DOHH2 (cell line): ENCODE measurements at regions not wholly inside any gene's neighbourhood (a gene's known extent, or its start where the extent isn't known, plus 50 kb on each side); places are given as distances from the start of the nearest gene placed in this dataset.

Experiments
- H3F3A ChIP-seq: fragments of 200-600 bp; sonication (generic), shearing (Covaris generic); 2 replicates; pipeline ENCODE4 v1.6.0; 2016; ENCODE audit warnings: antibody characterized with exemption, mild to moderate bottlenecking; ENCODE audit not compliant: control insufficient read depth, insufficient read depth
- H3K27ac ChIP-seq: fragments of 200-600 bp; sonication (generic); 2 replicates; pipeline ENCODE4 v1.5.1; 2014; ENCODE audit warnings: low read depth, mild to moderate bottlenecking, low read length, moderate library complexity
- H3K27me3 ChIP-seq: fragments of 200-600 bp; sonication (generic); 2 replicates; pipeline ENCODE4 v1.6.1; 2014; ENCODE audit warnings: mild to moderate bottlenecking, low read length, mixed read lengths; ENCODE audit not compliant: control insufficient read depth
- H3K36me3 ChIP-seq: fragments of 200-600 bp; sonication (generic); 2 replicates; pipeline ENCODE4 v1.6.1; 2014; ENCODE audit warnings: mild to moderate bottlenecking, low read length, moderate library complexity, mixed read lengths; ENCODE audit not compliant: control insufficient read depth
- H3K4me1 ChIP-seq: fragments of 200-600 bp; sonication (generic); 2 replicates; pipeline ENCODE4 v1.6.1; 2014; ENCODE audit warnings: mild to moderate bottlenecking, low read length, mixed read lengths; ENCODE audit not compliant: control insufficient read depth
- H3K4me2 ChIP-seq: fragments of 200-600 bp; sonication (generic); 2 replicates; pipeline ENCODE4 v1.6.0; 2014; ENCODE audit warnings: mild to moderate bottlenecking, low read length, moderate library complexity
- H3K4me3 ChIP-seq: fragments of 200-600 bp; sonication (generic); 2 replicates; pipeline ENCODE4 v1.5.1; 2014; ENCODE audit warnings: mild to moderate bottlenecking, low read length, mixed read lengths
- H3K79me2 ChIP-seq: fragments of 200-600 bp; sonication (generic); 2 replicates; pipeline ENCODE4 v1.6.1; 2014; ENCODE audit warnings: mild to moderate bottlenecking, low read length, mixed read lengths; ENCODE audit not compliant: control insufficient read depth
- H3K9me2 ChIP-seq: fragments of 200-600 bp; sonication (generic); replicated peaks from 2 replicates; pipeline ENCODE4 v1.6.1; 2014; ENCODE audit warnings: mild to moderate bottlenecking, low read length, mixed read lengths; ENCODE audit not compliant: control insufficient read depth
- H3K9me3 ChIP-seq: fragments of 200-600 bp; sonication (generic); 2 replicates; pipeline ENCODE4 v1.6.1; 2014; ENCODE audit warnings: antibody characterized with exemption, low read length, mixed read lengths; ENCODE audit not compliant: control insufficient read depth, insufficient read depth
- H4K20me1 ChIP-seq: fragments of 200-600 bp; sonication (generic); 2 replicates; pipeline ENCODE4 v1.6.0; 2014; ENCODE audit warnings: low read depth, mild to moderate bottlenecking, antibody characterized with exemption, low read length, moderate library complexity; ENCODE audit not compliant: control insufficient read depth, insufficient read depth
- EZH2phosphoT487 ChIP-seq: fragments of 200-600 bp; sonication (generic); IDR thresholded peaks from 2 replicates; pipeline ENCODE4 v1.6.1; 2017; ENCODE audit warnings: borderline replicate concordance, mild to moderate bottlenecking, antibody characterized with exemption, low read length, moderate library complexity, mixed read lengths
- TF ChIP-seq, protein P1 (sequence below): fragments of 200-600 bp; sonication (generic); IDR thresholded peaks from one replicate; pipeline ENCODE4 v1.5.1; 2014; ENCODE audit warnings: antibody characterized with exemption, mild to moderate bottlenecking, low read depth, low read length; ENCODE audit not compliant: poor library complexity, severe bottlenecking

DNA sequence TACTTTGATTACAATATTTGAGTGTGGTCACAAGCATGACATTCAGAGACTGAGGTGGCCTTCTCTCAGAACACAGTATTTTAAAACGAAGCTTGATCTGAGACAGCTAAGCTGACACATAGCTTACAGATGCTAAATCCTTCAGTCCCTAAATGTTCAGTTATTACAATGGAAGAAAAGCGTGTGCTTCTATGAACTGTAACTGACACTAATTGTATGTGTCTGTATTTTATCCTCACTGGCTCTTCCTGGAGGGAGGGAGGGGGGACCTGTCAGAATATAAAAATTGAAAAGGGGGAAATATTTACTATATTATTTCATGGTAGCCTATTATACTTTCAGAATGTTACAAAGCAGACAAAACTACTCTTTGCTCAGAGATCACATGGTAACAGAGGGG lies 340.2 kb downstream of the FIGN start:
- H4K20me1 ChIP-seq: no peaks in the 10 kb centered on the region
- no peaks in the 10 kb centered on the region for H3K9me2 ChIP-seq
- no peaks in the 10 kb centered on the region for H3F3A ChIP-seq
- H3K4me2 ChIP-seq: no peak overlapping the region
- H3K36me3 ChIP-seq: no peaks in the 10 kb centered on the region
- no peaks in the 10 kb centered on the region for H3K27me3 ChIP-seq
- H3K27ac ChIP-seq: no peak overlapping the region
- no peak for TF ChIP-seq EZH2phosphoT487
- TF ChIP-seq, protein P1, sequence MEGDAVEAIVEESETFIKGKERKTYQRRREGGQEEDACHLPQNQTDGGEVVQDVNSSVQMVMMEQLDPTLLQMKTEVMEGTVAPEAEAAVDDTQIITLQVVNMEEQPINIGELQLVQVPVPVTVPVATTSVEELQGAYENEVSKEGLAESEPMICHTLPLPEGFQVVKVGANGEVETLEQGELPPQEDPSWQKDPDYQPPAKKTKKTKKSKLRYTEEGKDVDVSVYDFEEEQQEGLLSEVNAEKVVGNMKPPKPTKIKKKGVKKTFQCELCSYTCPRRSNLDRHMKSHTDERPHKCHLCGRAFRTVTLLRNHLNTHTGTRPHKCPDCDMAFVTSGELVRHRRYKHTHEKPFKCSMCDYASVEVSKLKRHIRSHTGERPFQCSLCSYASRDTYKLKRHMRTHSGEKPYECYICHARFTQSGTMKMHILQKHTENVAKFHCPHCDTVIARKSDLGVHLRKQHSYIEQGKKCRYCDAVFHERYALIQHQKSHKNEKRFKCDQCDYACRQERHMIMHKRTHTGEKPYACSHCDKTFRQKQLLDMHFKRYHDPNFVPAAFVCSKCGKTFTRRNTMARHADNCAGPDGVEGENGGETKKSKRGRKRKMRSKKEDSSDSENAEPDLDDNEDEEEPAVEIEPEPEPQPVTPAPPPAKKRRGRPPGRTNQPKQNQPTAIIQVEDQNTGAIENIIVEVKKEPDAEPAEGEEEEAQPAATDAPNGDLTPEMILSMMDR: no peak
- H3K79me2 ChIP-seq: no peaks in the 10 kb centered on the region
- H3K4me1 ChIP-seq: no peaks in the 10 kb centered on the region
- no peaks in the 10 kb centered on the region for H3K9me3 ChIP-seq
- no peak overlapping the region for H3K4me3 ChIP-seq

DNA sequence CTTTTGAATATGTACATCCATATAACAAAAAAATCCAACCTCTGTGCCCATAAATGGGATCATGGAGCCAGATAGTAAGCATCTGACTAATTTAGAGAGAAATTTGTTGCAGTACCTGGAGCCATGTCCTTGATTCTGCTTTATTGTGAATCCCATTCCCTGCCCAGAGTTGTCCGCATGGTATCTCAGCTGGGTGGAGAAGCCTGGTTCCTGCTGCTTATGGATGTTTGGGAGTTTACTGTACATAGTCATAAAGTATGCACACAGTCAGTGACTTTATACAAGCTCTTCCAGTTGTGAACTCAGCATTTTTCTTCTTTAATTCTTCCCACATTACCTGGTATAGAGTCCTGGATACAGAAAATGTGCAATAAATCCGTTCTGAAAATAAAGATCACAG lies 346.0 kb downstream of the FIGN start:
- H3K9me3 ChIP-seq: no peaks in the 10 kb centered on the region

DNA sequence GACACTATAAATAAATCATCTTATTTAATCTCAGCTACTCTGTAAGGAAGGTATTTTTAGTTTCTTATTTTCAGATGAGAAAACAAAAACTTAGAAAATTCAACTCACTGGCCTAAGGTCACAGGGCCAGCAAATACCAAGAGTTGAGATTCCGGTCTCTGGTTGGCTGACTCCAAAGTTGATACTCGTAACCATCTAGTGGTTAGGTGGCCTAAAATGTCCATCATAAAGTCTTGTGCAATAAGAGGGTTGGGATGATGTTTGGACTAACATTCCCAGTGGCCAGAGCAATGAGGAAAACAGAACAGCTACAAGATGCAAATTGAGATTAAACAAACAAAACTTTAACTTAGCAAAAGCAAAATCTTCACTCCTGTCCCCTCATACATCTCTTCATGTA lies 360.3 kb downstream of the FIGN start:
- no peak overlapping the region for H3K27ac ChIP-seq
- no peaks in the 10 kb centered on the region for H3K9me2 ChIP-seq
- TF ChIP-seq, protein P1: no peak
- no peaks in the 10 kb centered on the region for H3F3A ChIP-seq
- H3K79me2 ChIP-seq: no peaks in the 10 kb centered on the region
- H3K4me2 ChIP-seq: no peak overlapping the region
- H3K9me3 ChIP-seq: no peaks in the 10 kb centered on the region
- no peaks in the 10 kb centered on the region for H3K36me3 ChIP-seq
- H3K4me3 ChIP-seq: no peak overlapping the region
- H4K20me1 ChIP-seq: no peaks in the 10 kb centered on the region
- no peaks in the 10 kb centered on the region for H3K27me3 ChIP-seq
- H3K4me1 ChIP-seq: no peaks in the 10 kb centered on the region

More for the DNA sequence above, 346.0 kb downstream of the FIGN start:
- H3K9me2 ChIP-seq: no peaks in the 10 kb centered on the region
- H3K4me3 ChIP-seq: no peak overlapping the region
- no peak overlapping the region for H3K27ac ChIP-seq
- no peaks in the 10 kb centered on the region for H3K36me3 ChIP-seq
- no peaks in the 10 kb centered on the region for H3K27me3 ChIP-seq
- H4K20me1 ChIP-seq: no peaks in the 10 kb centered on the region
- no peak overlapping the region for H3K4me2 ChIP-seq
- H3F3A ChIP-seq: no peaks in the 10 kb centered on the region
- no peaks in the 10 kb centered on the region for H3K4me1 ChIP-seq
- no peaks in the 10 kb centered on the region for H3K79me2 ChIP-seq
- TF ChIP-seq, protein P1: no peak
- no peak for TF ChIP-seq EZH2phosphoT487

DNA sequence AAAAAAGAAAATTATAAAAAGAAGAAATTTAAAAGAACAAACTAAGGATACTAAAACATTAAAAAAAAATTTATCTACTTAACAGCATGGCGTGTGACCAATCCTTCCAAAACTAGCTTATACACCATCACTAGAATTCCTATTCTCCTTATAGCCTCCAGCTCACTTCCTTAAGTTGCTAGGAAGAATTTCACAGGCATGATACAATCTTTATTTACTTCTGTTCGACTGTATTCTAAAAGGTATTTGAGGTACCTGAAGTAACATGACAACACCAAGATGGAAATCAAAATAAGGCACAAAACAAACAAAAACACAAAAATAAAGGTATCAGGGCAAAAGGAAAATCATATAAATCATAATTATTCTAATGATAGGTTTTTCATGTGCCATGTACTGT lies 360.7 kb downstream of the FIGN start:
- Histone ChIP-seq H4K20me1 (no peaks in the 10 kb centered on the region), H3K4me3 (no peak overlapping the region), H3K9me2 (no peaks in the 10 kb centered on the region), H3K4me1 (no peaks in the 10 kb centered on the region), H3K27me3 (no peaks in the 10 kb centered on the region), H3F3A (no peaks in the 10 kb centered on the region), H3K4me2 (no peak overlapping the region), H3K79me2 (no peaks in the 10 kb centered on the region), H3K36me3 (no peaks in the 10 kb centered on the region), H3K27ac (no peak overlapping the region), H3K9me3 (no peaks in the 10 kb centered on the region)
- no peak for TF ChIP-seq EZH2phosphoT487
- TF ChIP-seq, protein P1: no peak
